ENCODE measurements at regions not wholly inside any gene's neighbourhood (a gene's known extent, or its start where the extent isn't known, plus 50 kb on each side); places are given as distances from the start of the nearest gene placed in this dataset.

- H3K4me3 Mint-ChIP-seq (ENCODE audit: unreplicated experiment), result no peak overlapping the region
- H3K9me3 Mint-ChIP-seq (ENCODE audit: unreplicated experiment), result no peaks in the 10 kb centered on the region
- ChIA-PET POLR2A (no interaction called here), CTCF (interaction anchor here (0.6 kb wide), 1 partner anchor 84 kb away, joined by 4 read pairs; no protein-coding TSS in a partner anchor)
- no peaks in the 10 kb centered on the region for H3K27me3 Mint-ChIP-seq (ENCODE audit: insufficient read depth, unreplicated experiment)
- H3K27ac Mint-ChIP-seq (ENCODE audit: low read depth, unreplicated experiment), result no peak overlapping the region
- no TSS peak for BruUV-seq (replicated peaks)
- TF ChIP-seq CTCF (IDR thresholded peaks at IDR 0.05; ENCODE audit: unreplicated experiment), result no peak
- intact Hi-C loops (cut with micrococcal nuclease), result no loop called here
- H3K36me3 Mint-ChIP-seq (ENCODE audit: insufficient read depth, unreplicated experiment), result no peaks in the 10 kb centered on the region
- DNase-seq (ENCODE audit: unreplicated experiment), result no peak
- H3K4me1 Mint-ChIP-seq (ENCODE audit: insufficient read depth, unreplicated experiment), result peaks cover 15% of the 10 kb centered on the region
Observed at GRCh38 chr16:54409982-54410381, 123.4 kb upstream of the IRX3 start.

- Mint-ChIP-seq H3K27ac (ENCODE audit: low read depth, unreplicated experiment) (no peak overlapping the region), H3K9me3 (ENCODE audit: unreplicated experiment) (no peaks in the 10 kb centered on the region), H3K27me3 (ENCODE audit: insufficient read depth, unreplicated experiment) (no peaks in the 10 kb centered on the region), H3K36me3 (ENCODE audit: insufficient read depth, unreplicated experiment) (no peaks in the 10 kb centered on the region), H3K4me1 (ENCODE audit: insufficient read depth, unreplicated experiment) (peaks cover 15% of the 10 kb centered on the region), H3K4me3 (ENCODE audit: unreplicated experiment) (no peak overlapping the region)
- CTCF ChIA-PET, result no interaction called here
- BruUV-seq (replicated peaks), result no TSS peak
- POLR2A ChIA-PET, result interaction anchor here (0.6 to 1.0 kb wide), 2 partner anchors 60 to 531 kb away, joined by 3 read pairs; no protein-coding TSS in a partner anchor
- TF ChIP-seq CTCF (IDR thresholded peaks at IDR 0.05; ENCODE audit: unreplicated experiment), result no peak
- intact Hi-C loops (cut with micrococcal nuclease), result no loop called here
- DNase-seq (ENCODE audit: unreplicated experiment), result peak; percentile 38
Observed at GRCh38 chr16:54407596-54407995, 121.0 kb upstream of the IRX3 start.

GRCh38 chr16:54405478-54405877 lies 118.9 kb upstream of the IRX3 start:
- peaks cover 15% of the 10 kb centered on the region for H3K4me1 Mint-ChIP-seq (ENCODE audit: insufficient read depth, unreplicated experiment)
- no peak for TF ChIP-seq CTCF (IDR thresholded peaks at IDR 0.05; ENCODE audit: unreplicated experiment)
- BruUV-seq (replicated peaks), result no TSS peak
- no peaks in the 10 kb centered on the region for H3K27me3 Mint-ChIP-seq (ENCODE audit: insufficient read depth, unreplicated experiment)
- peak overlapping the region; percentile 71 for H3K27ac Mint-ChIP-seq (ENCODE audit: low read depth, unreplicated experiment)
- CTCF ChIA-PET, result no interaction called here
- H3K9me3 Mint-ChIP-seq (ENCODE audit: unreplicated experiment), result no peaks in the 10 kb centered on the region
- DNase-seq (ENCODE audit: unreplicated experiment), result no peak
- no peaks in the 10 kb centered on the region for H3K36me3 Mint-ChIP-seq (ENCODE audit: insufficient read depth, unreplicated experiment)
- intact Hi-C loops (cut with micrococcal nuclease), result no loop called here
- POLR2A ChIA-PET, result interaction anchor here (0.7 to 0.8 kb wide), 2 partner anchors 41 to 1898 kb away, joined by 3 read pairs; no protein-coding TSS in a partner anchor
- no peak overlapping the region for H3K4me3 Mint-ChIP-seq (ENCODE audit: unreplicated experiment)

GRCh38 chr16:54403580-54403979 lies 117.0 kb upstream of the IRX3 start:
- TF ChIP-seq CTCF (IDR thresholded peaks at IDR 0.05; ENCODE audit: unreplicated experiment), result no peak
- no peaks in the 10 kb centered on the region for H3K36me3 Mint-ChIP-seq (ENCODE audit: insufficient read depth, unreplicated experiment)
- no peak overlapping the region for H3K4me3 Mint-ChIP-seq (ENCODE audit: unreplicated experiment)
- no TSS peak for BruUV-seq (replicated peaks)
- intact Hi-C loops (cut with micrococcal nuclease), result no loop called here
- no peaks in the 10 kb centered on the region for H3K9me3 Mint-ChIP-seq (ENCODE audit: unreplicated experiment)
- ChIA-PET CTCF (interaction anchor here (1.2 kb wide), 1 partner anchor 15 kb away, joined by 3 read pairs; no protein-coding TSS in a partner anchor), POLR2A (interaction anchor here (0.6 to 0.9 kb wide), 3 partner anchors 11 to 141 kb away, joined by 3 to 4 read pairs (median 3); no protein-coding TSS in a partner anchor)
- no peaks in the 10 kb centered on the region for H3K27me3 Mint-ChIP-seq (ENCODE audit: insufficient read depth, unreplicated experiment)
- DNase-seq (ENCODE audit: unreplicated experiment), result no peak
- peaks cover 15% of the 10 kb centered on the region for H3K4me1 Mint-ChIP-seq (ENCODE audit: insufficient read depth, unreplicated experiment)
- H3K27ac Mint-ChIP-seq (ENCODE audit: low read depth, unreplicated experiment), result no peak overlapping the region
